Keratinocyte (primary cell): ENCODE measurements at regions not wholly inside any gene's neighbourhood (a gene's known extent, or its start where the extent isn't known, plus 50 kb on each side); places are given as distances from the start of the nearest gene placed in this dataset.

Experiments used
- CTCF ChIP-seq, 3 experiments: IDR thresholded peaks in 1 of 3; conservative IDR thresholded peaks in 1 of 3; optimal IDR thresholded peaks in 1 of 3; 2 replicates in 2 of 3; 3 replicates in 1 of 3; pipeline versions ENCODE3 to v1.5.1; 2011; ENCODE audit warnings: low read length in 3 of 3, mild to moderate bottlenecking in 3 of 3, moderate library complexity in 2 of 3, control low read depth in 1 of 3, inconsistent platforms in 1 of 3; ENCODE audit not compliant: insufficient read depth in 2 of 3; ENCODE audit errors: extremely low read depth in 1 of 3
- EZH2 ChIP-seq: IDR thresholded peaks from one replicate; pipeline ENCODE4 v1.6.1; 2012; ENCODE audit warnings: inconsistent platforms, mild to moderate bottlenecking, low read length, moderate library complexity

DNA sequence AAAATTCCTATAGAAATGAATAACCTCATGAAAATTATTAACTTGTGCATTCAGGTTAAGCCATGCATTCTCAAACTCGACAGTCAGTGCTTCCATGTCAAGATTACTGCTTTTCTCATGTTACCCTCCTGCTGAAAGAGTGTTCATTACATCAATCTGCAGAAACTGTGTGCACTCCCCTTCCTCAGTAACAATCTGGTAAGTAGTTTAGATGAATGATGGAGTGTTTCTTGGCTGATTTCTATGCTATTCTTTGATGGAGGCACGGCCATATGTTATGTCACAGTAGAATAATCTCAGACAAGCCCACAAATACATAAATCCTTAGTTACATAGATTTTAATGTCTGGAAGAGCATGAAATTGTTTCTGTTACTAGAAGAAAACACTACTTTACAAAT lies 193.3 kb upstream of the FAM47A start:
- TF ChIP-seq CTCF (optimal IDR thresholded peaks at IDR 0.05 in 1 of 3, IDR thresholded peaks at IDR 0.05 in 1 of 3, conservative IDR thresholded peaks at IDR 0.05 in 1 of 3; ENCODE audit: extremely low read depth in 1 of 3, insufficient read depth in 2 of 3, low read length in 3 of 3) (no peak), EZH2 (no peak)
